H7 (cell line): ENCODE measurements at regions not wholly inside any gene's neighbourhood (a gene's known extent, or its start where the extent isn't known, plus 50 kb on each side); places are given as distances from the start of the nearest gene placed in this dataset.

Experiments
- DNase-seq: peaks from one replicate; pipeline ENCODE4 v3.0.0; 2012
- H3K27me3 ChIP-seq: 2 replicates; pipeline ENCODE4 v1.6.0; 2011; ENCODE audit warnings: mild to moderate bottlenecking, low read length; ENCODE audit not compliant: control insufficient read depth, insufficient read depth
- H3K36me3 ChIP-seq: replicated peaks from 2 replicates; pipeline ENCODE4 v1.5.1; 2011; ENCODE audit warnings: low read length; ENCODE audit not compliant: control insufficient read depth, insufficient read depth
- H3K4me3 ChIP-seq: 2 replicates; pipeline ENCODE4 v1.5.1; 2011; ENCODE audit warnings: low read depth, mild to moderate bottlenecking, control low read depth, low read length, moderate library complexity; ENCODE audit not compliant: insufficient read depth

GRCh38 chr4:33606951-33607350, 2637.4 kb downstream of the ARAP2 start:
- Histone ChIP-seq H3K4me3 (no peak overlapping the region), H3K27me3 (no peaks in the 10 kb centered on the region), H3K36me3 (no peaks in the 10 kb centered on the region)
- DNase-seq = no peak

- Histone ChIP-seq H3K27me3 (no peaks in the 10 kb centered on the region), H3K36me3 (no peaks in the 10 kb centered on the region), H3K4me3 (no peak overlapping the region)
- DNase-seq = no peak
These were observed 2628.2 kb downstream of the ARAP2 start for GRCh38 chr4:33616121-33616520.

GRCh38 chr4:33625748-33626147, 2618.6 kb downstream of the ARAP2 start:
- H3K4me3 ChIP-seq = no peak overlapping the region
- no peak for DNase-seq
- H3K27me3 ChIP-seq = no peaks in the 10 kb centered on the region
- H3K36me3 ChIP-seq = no peaks in the 10 kb centered on the region

- Histone ChIP-seq H3K27me3 (no peaks in the 10 kb centered on the region), H3K4me3 (no peak overlapping the region), H3K36me3 (no peaks in the 10 kb centered on the region)
- DNase-seq = no peak
These were observed 2618.1 kb downstream of the ARAP2 start for GRCh38 chr4:33626221-33626620.

GRCh38 chr4:33628296-33628695, 2616.0 kb downstream of the ARAP2 start:
- DNase-seq = no peak
- H3K36me3 ChIP-seq = no peaks in the 10 kb centered on the region
- no peak overlapping the region for H3K4me3 ChIP-seq
- H3K27me3 ChIP-seq = no peaks in the 10 kb centered on the region

GRCh38 chr4:33649015-33649414, 2595.3 kb downstream of the ARAP2 start:
- Histone ChIP-seq H3K27me3 (no peaks in the 10 kb centered on the region), H3K4me3 (no peak overlapping the region), H3K36me3 (no peaks in the 10 kb centered on the region)
- DNase-seq = peak; percentile 1

- Histone ChIP-seq H3K4me3 (no peak overlapping the region), H3K27me3 (no peaks in the 10 kb centered on the region), H3K36me3 (no peaks in the 10 kb centered on the region)
- DNase-seq = no peak
These were observed 2594.8 kb downstream of the ARAP2 start for GRCh38 chr4:33649471-33649870.

- Histone ChIP-seq H3K4me3 (no peak overlapping the region), H3K27me3 (no peaks in the 10 kb centered on the region), H3K36me3 (no peaks in the 10 kb centered on the region)
- DNase-seq = no peak
These were observed 2594.3 kb downstream of the ARAP2 start for GRCh38 chr4:33650036-33650435.

- H3K36me3 ChIP-seq = no peaks in the 10 kb centered on the region
- no peak for DNase-seq
- no peak overlapping the region for H3K4me3 ChIP-seq
- H3K27me3 ChIP-seq = no peaks in the 10 kb centered on the region
These were observed 2585.3 kb downstream of the ARAP2 start for GRCh38 chr4:33658971-33659370.

- no peak overlapping the region for H3K4me3 ChIP-seq
- H3K36me3 ChIP-seq = no peaks in the 10 kb centered on the region
- DNase-seq = no peak
- no peaks in the 10 kb centered on the region for H3K27me3 ChIP-seq
These were observed 2582.7 kb downstream of the ARAP2 start for GRCh38 chr4:33661636-33662035.

GRCh38 chr4:33685939-33686338, 2558.4 kb downstream of the ARAP2 start:
- H3K27me3 ChIP-seq = no peaks in the 10 kb centered on the region
- no peak for DNase-seq
- no peaks in the 10 kb centered on the region for H3K36me3 ChIP-seq
- H3K4me3 ChIP-seq = no peak overlapping the region

- no peak for DNase-seq
- no peak overlapping the region for H3K4me3 ChIP-seq
These were observed 2548.3 kb downstream of the ARAP2 start for GRCh38 chr4:33696041-33696440.

GRCh38 chr4:33696586-33696985, 2547.7 kb downstream of the ARAP2 start:
- no peak overlapping the region for H3K4me3 ChIP-seq
- no peaks in the 10 kb centered on the region for H3K36me3 ChIP-seq

More at GRCh38 chr4:33696041-33696440, 2548.3 kb downstream of the ARAP2 start:
- no peaks in the 10 kb centered on the region for H3K36me3 ChIP-seq
- no peaks in the 10 kb centered on the region for H3K27me3 ChIP-seq

GRCh38 chr4:33709247-33709646, 2535.1 kb downstream of the ARAP2 start:
- Histone ChIP-seq H3K4me3 (no peak overlapping the region), H3K36me3 (no peaks in the 10 kb centered on the region), H3K27me3 (no peaks in the 10 kb centered on the region)
- no peak for DNase-seq

More at GRCh38 chr4:33696586-33696985, 2547.7 kb downstream of the ARAP2 start:
- no peak for DNase-seq
- H3K27me3 ChIP-seq = no peaks in the 10 kb centered on the region

GRCh38 chr4:33711826-33712225, 2532.5 kb downstream of the ARAP2 start:
- no peak for DNase-seq
- Histone ChIP-seq H3K27me3 (no peaks in the 10 kb centered on the region), H3K36me3 (no peaks in the 10 kb centered on the region), H3K4me3 (no peak overlapping the region)

GRCh38 chr4:33714971-33715370, 2529.3 kb downstream of the ARAP2 start:
- no peak overlapping the region for H3K4me3 ChIP-seq
- no peaks in the 10 kb centered on the region for H3K36me3 ChIP-seq
- no peaks in the 10 kb centered on the region for H3K27me3 ChIP-seq
- no peak for DNase-seq
